Mesenchymal stem cell (in vitro differentiated cells and primary cell): ENCODE measurements at regions not wholly inside any gene's neighbourhood (a gene's known extent, or its start where the extent isn't known, plus 50 kb on each side); places are given as distances from the start of the nearest gene placed in this dataset.

Source experiments
- DNase-seq: peaks from one replicate; pipeline ENCODE4 v3.0.0-alpha.2; 2013
- H2AFZ ChIP-seq: one replicate; pipeline ENCODE4 v1.6.1; 2013; ENCODE audit warnings: low read depth, mild to moderate bottlenecking, control low read depth, inconsistent platforms, low read length, moderate library complexity
- H2AK5ac ChIP-seq: 2 replicates; pipeline ENCODE4 v1.6.1; 2013; ENCODE audit warnings: low read length, moderate library complexity, mild to moderate bottlenecking, inconsistent platforms; ENCODE audit not compliant: severe bottlenecking
- H2BK120ac ChIP-seq: one replicate; pipeline ENCODE4 v1.6.1; 2013; ENCODE audit warnings: low read depth, mild to moderate bottlenecking, inconsistent platforms, low read length, moderate library complexity
- H2BK12ac ChIP-seq, 2 experiments: one replicate each; pipeline ENCODE4 v1.6.1; 2013; ENCODE audit warnings: inconsistent platforms in 2 of 2, low read length in 2 of 2, mild to moderate bottlenecking in 2 of 2, moderate library complexity in 2 of 2, control low read depth in 1 of 2
- H2BK15ac ChIP-seq: one replicate; pipeline ENCODE4 v1.6.1; 2013; ENCODE audit warnings: mild to moderate bottlenecking, low read depth, inconsistent platforms; ENCODE audit not compliant: poor library complexity, severe bottlenecking
- H2BK5ac ChIP-seq: 2 replicates; pipeline ENCODE4 v1.6.1; 2013; ENCODE audit warnings: low read depth, mild to moderate bottlenecking, low read length, control low read depth, inconsistent platforms; ENCODE audit not compliant: poor library complexity, severe bottlenecking
- H3K14ac ChIP-seq, 2 experiments: one replicate each; pipeline ENCODE4 v1.6.1; 2013; ENCODE audit warnings: inconsistent platforms in 2 of 2, low read length in 2 of 2, control low read depth in 1 of 2, mild to moderate bottlenecking in 1 of 2, moderate library complexity in 1 of 2
- H3K18ac ChIP-seq, 2 experiments: one replicate each; pipeline ENCODE4 v1.6.1; 2013; ENCODE audit warnings: inconsistent platforms in 2 of 2, low read length in 2 of 2, control low read depth in 1 of 2, low read depth in 1 of 2, mild to moderate bottlenecking in 1 of 2
- H3K23ac ChIP-seq, 2 experiments: one replicate each; pipeline ENCODE4 v1.6.1; 2013; ENCODE audit warnings: inconsistent platforms in 2 of 2, low read length in 2 of 2, mild to moderate bottlenecking in 2 of 2, moderate library complexity in 2 of 2, control low read depth in 1 of 2
- H3K27ac ChIP-seq: 2 replicates; pipeline ENCODE4 v1.5.1; 2013; ENCODE audit warnings: mild to moderate bottlenecking, moderate library complexity, low read length, control low read depth, inconsistent platforms; ENCODE audit not compliant: poor library complexity, severe bottlenecking
- H3K27me3 ChIP-seq, 2 experiments: 2 replicates each; pipeline versions ENCODE4 v1.6.1 to v1.7.0; 2013; ENCODE audit warnings: low read length in 2 of 2, mild to moderate bottlenecking in 2 of 2, moderate library complexity in 2 of 2, control low read depth in 1 of 2, inconsistent platforms in 1 of 2; ENCODE audit not compliant: control insufficient read depth in 1 of 2, insufficient read depth in 1 of 2
- H3K36me3 ChIP-seq, 2 experiments: 2 replicates each; pipeline versions ENCODE4 v1.6.1 to v1.7.0; 2013; ENCODE audit warnings: low read length in 2 of 2, control low read depth in 1 of 2, inconsistent platforms in 1 of 2, low read depth in 1 of 2, mild to moderate bottlenecking in 1 of 2; ENCODE audit not compliant: insufficient read depth in 2 of 2, control insufficient read depth in 1 of 2
- H3K4ac ChIP-seq, 2 experiments: one replicate each; pipeline ENCODE4 v1.6.1; 2013; ENCODE audit warnings: inconsistent platforms in 2 of 2, low read length in 2 of 2, mild to moderate bottlenecking in 2 of 2, moderate library complexity in 2 of 2, control low read depth in 1 of 2, low read depth in 1 of 2
- H3K4me1 ChIP-seq: 2 replicates; pipeline ENCODE4 v1.6.1; 2013; ENCODE audit warnings: low read depth, low read length, control low read depth; ENCODE audit not compliant: control insufficient read depth, insufficient read depth
- H3K4me2 ChIP-seq: 2 replicates; pipeline ENCODE4 v1.6.1; 2013; ENCODE audit warnings: low read length, mild to moderate bottlenecking, inconsistent platforms; ENCODE audit not compliant: poor library complexity, severe bottlenecking
- H3K4me3 ChIP-seq, 2 experiments: 2 replicates each; pipeline versions ENCODE4 v1.5.1 to v1.7.0; 2013; ENCODE audit warnings: low read length in 2 of 2, mild to moderate bottlenecking in 2 of 2, control low read depth in 1 of 2, low read depth in 1 of 2; ENCODE audit not compliant: insufficient read depth in 1 of 2
- H3K79me1 ChIP-seq: replicated peaks from 2 replicates; pipeline ENCODE4 v1.6.1; 2013; ENCODE audit warnings: mild to moderate bottlenecking, control low read depth, low read length, inconsistent platforms; ENCODE audit not compliant: poor library complexity, severe bottlenecking
- H3K9ac ChIP-seq: 2 replicates; pipeline ENCODE4 v1.7.0; 2013; ENCODE audit warnings: mild to moderate bottlenecking, low read length, moderate library complexity
- H3K9me3 ChIP-seq: 2 replicates; pipeline ENCODE4 v1.7.0; 2013; ENCODE audit warnings: mild to moderate bottlenecking, low read length; ENCODE audit not compliant: control insufficient read depth
- H4K8ac ChIP-seq: one replicate; pipeline ENCODE4 v1.6.1; 2013; ENCODE audit warnings: inconsistent platforms, mild to moderate bottlenecking, low read length, moderate library complexity
- H4K91ac ChIP-seq: one replicate; pipeline ENCODE4 v1.6.1; 2013; ENCODE audit warnings: mild to moderate bottlenecking, low read length, inconsistent platforms
- WGBS: methylation state at CpG from one replicate; pipeline ENCODE4 v1.1.7; 2013; ENCODE audit warnings: mixed read lengths; 5-methylcytosine and 5-hydroxymethylcytosine counted together

GRCh38 chr3:124497487-124497886 is 232.8 kb upstream of the UMPS start:
- H3K18ac ChIP-seq, result no peak overlapping the region
- no peak overlapping the region for H2BK15ac ChIP-seq
- H2AFZ ChIP-seq, result no peak overlapping the region
- no peak overlapping the region for H4K91ac ChIP-seq
- H3K4me2 ChIP-seq, result no peak overlapping the region
- H4K8ac ChIP-seq, result no peak overlapping the region
- no peak overlapping the region for H2BK12ac ChIP-seq
- peaks cover 6% of the 10 kb centered on the region for H3K4me1 ChIP-seq
- no peak overlapping the region for H3K23ac ChIP-seq
- WGBS, result 90% methylated on average over 1 of the region's 1 CpG
- no peaks in the 10 kb centered on the region for H3K79me1 ChIP-seq
- no peak overlapping the region for H3K9ac ChIP-seq
- DNase-seq, result no peak
- H2BK120ac ChIP-seq, result no peak overlapping the region
- no peak overlapping the region for H3K4me3 ChIP-seq
- peaks cover 0 to 5% of the 10 kb centered on the region in 2 experiments for H3K36me3 ChIP-seq
- H3K27me3 ChIP-seq, result peaks cover 0 to 3% of the 10 kb centered on the region in 2 experiments
- no peak overlapping the region for H2AK5ac ChIP-seq
- H3K14ac ChIP-seq, result no peak overlapping the region
- no peaks in the 10 kb centered on the region for H3K9me3 ChIP-seq
- no peak overlapping the region for H3K27ac ChIP-seq
- H3K4ac ChIP-seq, result no peak overlapping the region
- H2BK5ac ChIP-seq, result no peak overlapping the region

- Histone ChIP-seq H3K14ac (no peak overlapping the region), H3K4me3 (no peak overlapping the region), H2BK5ac (no peak overlapping the region), H3K4ac (no peak overlapping the region), H3K4me2 (no peak overlapping the region), H3K27ac (no peak overlapping the region), H3K23ac (no peak overlapping the region), H4K8ac (no peak overlapping the region), H2BK120ac (no peak overlapping the region), H3K9me3 (no peaks in the 10 kb centered on the region), H3K27me3 (peaks cover 0 to 3% of the 10 kb centered on the region in 2 experiments), H3K18ac (no peak overlapping the region), H2AFZ (no peak overlapping the region), H2BK15ac (no peak overlapping the region), H3K4me1 (peaks cover 4% of the 10 kb centered on the region), H3K9ac (no peak overlapping the region), H3K79me1 (no peaks in the 10 kb centered on the region), H2BK12ac (no peak overlapping the region), H3K36me3 (peaks cover 0 to 2% of the 10 kb centered on the region in 2 experiments), H2AK5ac (no peak overlapping the region), H4K91ac (no peak overlapping the region)
- no peak for DNase-seq
- 94% methylated on average over 2 of the region's 4 CpGs for WGBS
Measured at GRCh38 chr3:124498891-124499290, 231.4 kb upstream of the UMPS start.

- H3K9ac ChIP-seq, result no peak overlapping the region
- no peak overlapping the region for H2BK15ac ChIP-seq
- no peak overlapping the region for H3K23ac ChIP-seq
Measured at GRCh38 chr3:124504332-124505059, 225.8 kb upstream of the UMPS start.

GRCh38 chr3:124509884-124510283 is 220.4 kb upstream of the UMPS start:
- no peaks in the 10 kb centered on the region for H3K36me3 ChIP-seq
- H3K9me3 ChIP-seq, result no peaks in the 10 kb centered on the region
- no peak overlapping the region for H3K4me2 ChIP-seq
- no peaks in the 10 kb centered on the region for H3K27me3 ChIP-seq
- no peak overlapping the region for H4K91ac ChIP-seq
- WGBS, result 93% methylated on average over 4 of the region's 4 CpGs
- no peak overlapping the region for H4K8ac ChIP-seq
- no peak overlapping the region for H3K9ac ChIP-seq
- H3K18ac ChIP-seq, result no peak overlapping the region
- no peak overlapping the region for H2AFZ ChIP-seq
- no peaks in the 10 kb centered on the region for H3K79me1 ChIP-seq
- DNase-seq, result no peak
- H3K4me1 ChIP-seq, result peaks cover 3% of the 10 kb centered on the region
- no peak overlapping the region for H3K14ac ChIP-seq
- H2AK5ac ChIP-seq, result no peak overlapping the region
- no peak overlapping the region for H3K4ac ChIP-seq
- no peak overlapping the region for H3K4me3 ChIP-seq
- no peak overlapping the region for H2BK120ac ChIP-seq
- H2BK15ac ChIP-seq, result no peak overlapping the region
- H3K23ac ChIP-seq, result no peak overlapping the region
- H2BK5ac ChIP-seq, result no peak overlapping the region
- no peak overlapping the region for H2BK12ac ChIP-seq
- H3K27ac ChIP-seq, result no peak overlapping the region

More at GRCh38 chr3:124504332-124505059, 225.8 kb upstream of the UMPS start:
- 60% methylated on average over 1 of the region's 1 CpG for WGBS
- Histone ChIP-seq H2AK5ac (no peak overlapping the region), H3K79me1 (no peaks in the 10 kb centered on the region), H3K27ac (no peak overlapping the region), H3K9me3 (no peaks in the 10 kb centered on the region), H2AFZ (no peak overlapping the region), H3K18ac (no peak overlapping the region), H3K4me2 (no peak overlapping the region), H3K4me3 (no peak overlapping the region), H2BK12ac (no peak overlapping the region), H2BK5ac (no peak overlapping the region), H2BK120ac (no peak overlapping the region), H3K36me3 (peaks cover 0 to 2% of the 10 kb centered on the region in 2 experiments), H4K8ac (no peak overlapping the region), H4K91ac (no peak overlapping the region), H3K14ac (no peak overlapping the region), H3K27me3 (peaks cover 0 to 3% of the 10 kb centered on the region in 2 experiments), H3K4me1 (no peaks in the 10 kb centered on the region), H3K4ac (no peak overlapping the region)
- DNase-seq, result no peak
